Thyroid gland (tissue), 4 donors: ENCODE measurements at regions not wholly inside any gene's neighbourhood (a gene's known extent, or its start where the extent isn't known, plus 50 kb on each side); places are given as distances from the start of the nearest gene placed in this dataset.

Experiments
- DNase-seq, 2 donors: peaks; one replicate each; pipeline ENCODE4 v3.0.0-alpha.2; 2019
- H3K27ac ChIP-seq, 3 donors: fragments of 200-600 bp; sonication (generic); 1 replicate in 2 of 3; 2 replicates in 1 of 3; pipeline ENCODE4 v1.5.1; 2016 to 2019; ENCODE audit warnings: mild to moderate bottlenecking in 1 of 3, moderate library complexity in 1 of 3
- H3K27me3 ChIP-seq: fragments of 200-600 bp; sonication (generic); one replicate; pipeline ENCODE4 v1.5.1; 2019
- H3K36me3 ChIP-seq, 2 donors: fragments of 200-600 bp; sonication (generic); one replicate each; pipeline ENCODE4 v1.5.1; 2016 to 2019
- H3K4me1 ChIP-seq, 2 donors: fragments of 200-600 bp; sonication (generic); one replicate each; pipeline ENCODE4 v1.5.1; 2017 to 2019
- H3K4me3 ChIP-seq, 3 donors: fragments of 200-600 bp; sonication (generic); replicated peaks in 1 of 3; 1 replicate in 2 of 3; 2 replicates in 1 of 3; pipeline ENCODE4 v1.5.1; 2016; ENCODE audit warnings: mild to moderate bottlenecking in 1 of 3
- H3K9me3 ChIP-seq: fragments of 200-600 bp; sonication (generic); one replicate; pipeline ENCODE4 v1.5.1; 2017
- CTCF ChIP-seq, 6 experiments: fragments of 200-600 bp in 3 of 6; fragments of 450-650 bp in 3 of 6; sonication (generic) in 3 of 6; IDR thresholded peaks; one replicate each; pipeline ENCODE4 v1.5.1; 2016 to 2019; ENCODE audit warnings: antibody characterized with exemption in 6 of 6, mild to moderate bottlenecking in 2 of 6, inconsistent platforms in 1 of 6, moderate library complexity in 1 of 6
- POLR2A ChIP-seq, 2 donors: fragments of 450-650 bp; IDR thresholded peaks; one replicate each; pipeline ENCODE4 v1.6.1; 2017; ENCODE audit warnings: antibody characterized with exemption in 2 of 2, mild to moderate bottlenecking in 2 of 2, moderate library complexity in 1 of 2
- whole genome bisulfite sequencing, 2 donors: methylation state at CpG; one replicate each; pipeline ENCODE4 v1.1.5; 2017; 5-methylcytosine and 5-hydroxymethylcytosine counted together
- intact Hi-C: fragments of 100-400 bp; cut with DNase I; formaldehyde crosslinking; loops from one replicate; pipeline ENCODE4 v1.15.1; 2023

- Histone ChIP-seq H3K36me3 (no peaks in the 10 kb centered on the region), H3K27ac (no peak overlapping the region), H3K4me3 (no peak overlapping the region), H3K9me3 (no peaks in the 10 kb centered on the region), H3K27me3 (no peaks in the 10 kb centered on the region), H3K4me1 (no peaks in the 10 kb centered on the region)
- intact Hi-C loops = no loop called here
- no peak for TF ChIP-seq POLR2A (IDR thresholded peaks at IDR 0.05)
- no peak for TF ChIP-seq CTCF (IDR thresholded peaks at IDR 0.05)
- DNase-seq = no peak
- WGBS, 2 donors = 83 to 86% methylated on average over 4 of the region's 4 CpGs
Measured at GRCh38 chr15:81789403-81789802, 256.4 kb downstream of the MEX3B start.

- intact Hi-C loops = no loop called here
- TF ChIP-seq POLR2A (IDR thresholded peaks at IDR 0.05) (no peak), CTCF (IDR thresholded peaks at IDR 0.05) (no peak)
- WGBS, 2 donors = 87 to 89% methylated on average over 4 of the region's 4 CpGs
Measured at GRCh38 chr15:81786776-81787175, 259.0 kb downstream of the MEX3B start.

GRCh38 chr15:81785679-81786078, 260.1 kb downstream of the MEX3B start:
- WGBS, 2 donors = 92 to 95% methylated on average over 5 of the region's 5 CpGs
- H3K27ac ChIP-seq = no peak overlapping the region
- TF ChIP-seq POLR2A (IDR thresholded peaks at IDR 0.05) (no peak), CTCF (IDR thresholded peaks at IDR 0.05) (no peak)
- H3K27me3 ChIP-seq = no peaks in the 10 kb centered on the region
- H3K4me1 ChIP-seq = no peaks in the 10 kb centered on the region
- H3K9me3 ChIP-seq = no peaks in the 10 kb centered on the region
- DNase-seq = no peak
- no peak overlapping the region for H3K4me3 ChIP-seq
- intact Hi-C loops = no loop called here
- H3K36me3 ChIP-seq = no peaks in the 10 kb centered on the region

More at GRCh38 chr15:81786776-81787175, 259.0 kb downstream of the MEX3B start:
- DNase-seq = no peak
- Histone ChIP-seq H3K36me3 (no peaks in the 10 kb centered on the region), H3K4me1 (no peaks in the 10 kb centered on the region), H3K27me3 (no peaks in the 10 kb centered on the region), H3K27ac (no peak overlapping the region), H3K4me3 (no peak overlapping the region), H3K9me3 (no peaks in the 10 kb centered on the region)

- Histone ChIP-seq H3K27me3 (no peaks in the 10 kb centered on the region), H3K4me3 (no peak overlapping the region), H3K27ac (no peak overlapping the region), H3K4me1 (no peaks in the 10 kb centered on the region), H3K9me3 (no peaks in the 10 kb centered on the region), H3K36me3 (no peaks in the 10 kb centered on the region)
- 70 to 77% methylated on average over 4 of the region's 4 CpGs for WGBS, 2 donors
- intact Hi-C loops = no loop called here
- TF ChIP-seq POLR2A (IDR thresholded peaks at IDR 0.05) (no peak), CTCF (IDR thresholded peaks at IDR 0.05) (no peak)
- no peak for DNase-seq
Measured at GRCh38 chr15:81785181-81785580, 260.6 kb downstream of the MEX3B start.

- TF ChIP-seq CTCF (IDR thresholded peaks at IDR 0.05) (no peak), POLR2A (IDR thresholded peaks at IDR 0.05) (no peak)
- no peak for DNase-seq
- no peaks in the 10 kb centered on the region for H3K9me3 ChIP-seq
- H3K4me3 ChIP-seq = no peak overlapping the region
- WGBS, 2 donors = 76 to 85% methylated on average over 4 to 6 of the region's 6 CpGs
- H3K36me3 ChIP-seq = no peaks in the 10 kb centered on the region
- H3K4me1 ChIP-seq = no peaks in the 10 kb centered on the region
- H3K27ac ChIP-seq = no peak overlapping the region
- H3K27me3 ChIP-seq = no peaks in the 10 kb centered on the region
- intact Hi-C loops = no loop called here
Measured at GRCh38 chr15:81784751-81785150, 261.1 kb downstream of the MEX3B start.
